ENCODE measurements at regions not wholly inside any gene's neighbourhood (a gene's known extent, or its start where the extent isn't known, plus 50 kb on each side); places are given as distances from the start of the nearest gene placed in this dataset.

DNA sequence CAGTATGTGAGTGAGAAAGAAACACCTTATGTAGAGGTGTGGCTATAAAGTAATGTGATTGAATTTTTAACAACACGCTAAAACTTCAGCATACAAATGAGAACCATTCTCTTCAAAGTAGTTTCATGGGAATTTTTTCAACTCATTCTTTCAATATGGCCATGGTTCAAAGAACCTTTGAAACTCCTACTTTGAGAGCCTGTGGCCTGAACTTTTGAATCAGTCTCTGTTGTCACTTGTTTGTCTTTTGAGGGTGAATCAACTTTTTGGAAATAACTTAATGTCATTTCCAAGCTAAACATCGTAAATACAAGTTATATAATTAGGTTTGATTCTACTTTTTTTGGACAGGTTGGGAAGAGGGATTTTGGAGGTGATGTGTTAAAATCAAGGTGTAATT lies 49.9 kb upstream of the CASK start:
- H3K9me3 Mint-ChIP-seq (ENCODE audit: low read depth): peaks cover 25% of the 10 kb centered on the region

More for the DNA sequence above, 49.9 kb upstream of the CASK start:
- no peak for TF ChIP-seq CTCF (IDR thresholded peaks at IDR 0.05)
- Mint-ChIP-seq H3K27ac (ENCODE audit: unreplicated experiment) (no peak overlapping the region), H3K36me3 (ENCODE audit: low read depth) (no peaks in the 10 kb centered on the region), H3K4me1 (ENCODE audit: low read depth) (no peaks in the 10 kb centered on the region), H3K4me3 (ENCODE audit: unreplicated experiment) (no peak overlapping the region), H3K27me3 (ENCODE audit: low read depth) (peaks cover 2% of the 10 kb centered on the region)
- DNase-seq (ENCODE audit: low spot score): no peak
